Hindlimb muscle (tissue), 1 donor: ENCODE measurements at regions not wholly inside any gene's neighbourhood (a gene's known extent, or its start where the extent isn't known, plus 50 kb on each side); places are given as distances from the start of the nearest gene placed in this dataset.
"Not testable (repeated sequence)": the region's sequence is repeated elsewhere in the genome, so short reads cannot be mapped to it uniquely, and the experiment has no call there.

ENCODE experiments used
- DNase-seq: peaks from one replicate; pipeline ENCODE4 v3.0.0-alpha.2; 2013

- no peak for DNase-seq
Observed at GRCh38 chr4:64960516-64960915, 551.3 kb upstream of the TECRL start.

- DNase-seq: no peak
Observed at GRCh38 chr4:64940698-64941097, 531.4 kb upstream of the TECRL start.

GRCh38 chr4:64935469-64936001 is 526.3 kb upstream of the TECRL start:
- no peak for DNase-seq

GRCh38 chr4:64911846-64912245 is 502.6 kb upstream of the TECRL start:
- DNase-seq: no peak

- no peak for DNase-seq
Observed at GRCh38 chr4:64903986-64904385, 494.7 kb upstream of the TECRL start.

- DNase-seq: no peak
Observed at GRCh38 chr4:64899563-64899962, 490.3 kb upstream of the TECRL start.

GRCh38 chr4:64899030-64899429 is 489.8 kb upstream of the TECRL start:
- not testable (repeated sequence) for DNase-seq

- DNase-seq: no peak
Observed at GRCh38 chr4:64897683-64898082, 488.4 kb upstream of the TECRL start.

GRCh38 chr4:64895031-64895430 is 485.8 kb upstream of the TECRL start:
- no peak for DNase-seq

- DNase-seq: no peak
Observed at GRCh38 chr4:64893205-64893604, 484.0 kb upstream of the TECRL start.

- no peak for DNase-seq
Observed at GRCh38 chr4:64889906-64890610, 480.8 kb upstream of the TECRL start.

- DNase-seq: no peak
Observed at GRCh38 chr4:64883087-64883807, 474.0 kb upstream of the TECRL start.

- DNase-seq: no peak
Observed at GRCh38 chr4:64882311-64883086, 473.2 kb upstream of the TECRL start.

GRCh38 chr4:64880557-64880956 is 471.3 kb upstream of the TECRL start:
- no peak for DNase-seq

- no peak for DNase-seq
Observed at GRCh38 chr4:64876021-64876420, 466.8 kb upstream of the TECRL start.

GRCh38 chr4:64870558-64870957 is 461.3 kb upstream of the TECRL start:
- DNase-seq: no peak

- no peak for DNase-seq
Observed at GRCh38 chr4:64857815-64858214, 448.6 kb upstream of the TECRL start.

GRCh38 chr4:64857198-64857597 is 447.9 kb upstream of the TECRL start:
- DNase-seq: no peak

GRCh38 chr4:64846417-64846816 is 437.2 kb upstream of the TECRL start:
- no peak for DNase-seq

- DNase-seq: no peak
Observed at GRCh38 chr4:64829749-64830148, 420.5 kb upstream of the TECRL start.

GRCh38 chr4:64824591-64824990 is 415.3 kb upstream of the TECRL start:
- DNase-seq: no peak

- no peak for DNase-seq
Observed at GRCh38 chr4:64822405-64822804, 413.2 kb upstream of the TECRL start.
